Sciatic nerve (tissue), 2 donors: ENCODE measurements at regions not wholly inside any gene's neighbourhood (a gene's known extent, or its start where the extent isn't known, plus 50 kb on each side); places are given as distances from the start of the nearest gene placed in this dataset.

Source experiments
- ATAC-seq: fragments of 200-7000 bp; cut with Tn5 transposase; one replicate; pipeline ENCODE4 v1.9.1; 2020; ENCODE audit warnings: mild to moderate bottlenecking, moderate library complexity
- DNase-seq: peaks from one replicate; pipeline ENCODE4 v3.0.0-alpha.2; 2020; ENCODE audit warnings: low spot score
- intact Hi-C: fragments of 100-400 bp; cut with DNase I; formaldehyde crosslinking; loops from one replicate; pipeline ENCODE4 v1.14.2; 2022
- donor health status: DM: no; HTN: no; CAD: no.
- donor health status: DM: no; HTN: no; CAD: no.

GRCh38 chrX:44096666-44097065 lies 123.5 kb upstream of the NDP start:
- ATAC-seq (no peak), DNase-seq (no peak)
- intact Hi-C loops = no loop called here

GRCh38 chrX:44094821-44095530 lies 121.8 kb upstream of the NDP start:
- intact Hi-C loops = no loop called here
- ATAC-seq (no peak), DNase-seq (no peak)

GRCh38 chrX:44093431-44093830 lies 120.2 kb upstream of the NDP start:
- ATAC-seq = no peak
- intact Hi-C loops = no loop called here
- no peak for DNase-seq

GRCh38 chrX:44092778-44093177 lies 119.6 kb upstream of the NDP start:
- intact Hi-C loops = no loop called here

GRCh38 chrX:44088510-44089144 lies 115.4 kb upstream of the NDP start:
- ATAC-seq (no peak), DNase-seq (no peak)
- intact Hi-C loops = no loop called here

More at GRCh38 chrX:44092778-44093177, 119.6 kb upstream of the NDP start:
- no peak for DNase-seq
- ATAC-seq = no peak

GRCh38 chrX:44085209-44085608 lies 112.0 kb upstream of the NDP start:
- intact Hi-C loops = no loop called here
- DNase-seq (no peak), ATAC-seq (no peak)

GRCh38 chrX:44082829-44083228 lies 109.6 kb upstream of the NDP start:
- intact Hi-C loops = no loop called here
- ATAC-seq (no peak), DNase-seq (no peak)

- DNase-seq (no peak), ATAC-seq (no peak)
- intact Hi-C loops = no loop called here
These were observed 106.9 kb upstream of the NDP start for GRCh38 chrX:44080083-44080482.

GRCh38 chrX:44072631-44073030 lies 99.4 kb upstream of the NDP start:
- no peak for DNase-seq
- ATAC-seq = no peak
- intact Hi-C loops = no loop called here

GRCh38 chrX:44071847-44072551 lies 98.8 kb upstream of the NDP start:
- intact Hi-C loops = no loop called here
- no peak for DNase-seq
- no peak for ATAC-seq

GRCh38 chrX:44071070-44071645 lies 98.0 kb upstream of the NDP start:
- no peak for DNase-seq
- intact Hi-C loops = no loop called here
- no peak for ATAC-seq

- intact Hi-C loops = no loop called here
- ATAC-seq = no peak
- DNase-seq = no peak
These were observed 94.9 kb upstream of the NDP start for GRCh38 chrX:44068043-44068442.

GRCh38 chrX:44063606-44064005 lies 90.4 kb upstream of the NDP start:
- intact Hi-C loops = no loop called here
- ATAC-seq (no peak), DNase-seq (no peak)

- no peak for DNase-seq
- ATAC-seq = no peak
- intact Hi-C loops = no loop called here
These were observed 89.7 kb upstream of the NDP start for GRCh38 chrX:44062840-44063239.

GRCh38 chrX:44061968-44062614 lies 88.9 kb upstream of the NDP start:
- DNase-seq = no peak
- no peak for ATAC-seq
- intact Hi-C loops = no loop called here

- intact Hi-C loops = no loop called here
- DNase-seq (no peak), ATAC-seq (no peak)
These were observed 87.0 kb upstream of the NDP start for GRCh38 chrX:44060221-44060620.

GRCh38 chrX:44058339-44058738 lies 85.1 kb upstream of the NDP start:
- ATAC-seq (no peak), DNase-seq (no peak)
- intact Hi-C loops = no loop called here

- no peak for DNase-seq
- ATAC-seq = no peak
- intact Hi-C loops = no loop called here
These were observed 82.4 kb upstream of the NDP start for GRCh38 chrX:44055638-44056037.

- DNase-seq (no peak), ATAC-seq (no peak)
- intact Hi-C loops = no loop called here
These were observed 81.8 kb upstream of the NDP start for GRCh38 chrX:44054863-44055601.
